Iris pigment epithelial cell (primary cell): ENCODE measurements at regions not wholly inside any gene's neighbourhood (a gene's known extent, or its start where the extent isn't known, plus 50 kb on each side); places are given as distances from the start of the nearest gene placed in this dataset.
"Not testable (repeated sequence)": the region's sequence is repeated elsewhere in the genome, so short reads cannot be mapped to it uniquely, and the experiment has no call there.

Experiments
- DNase-seq: peaks from one replicate; pipeline ENCODE4 v3.0.0-alpha.2; 2011; ENCODE audit warnings: low read depth

DNA sequence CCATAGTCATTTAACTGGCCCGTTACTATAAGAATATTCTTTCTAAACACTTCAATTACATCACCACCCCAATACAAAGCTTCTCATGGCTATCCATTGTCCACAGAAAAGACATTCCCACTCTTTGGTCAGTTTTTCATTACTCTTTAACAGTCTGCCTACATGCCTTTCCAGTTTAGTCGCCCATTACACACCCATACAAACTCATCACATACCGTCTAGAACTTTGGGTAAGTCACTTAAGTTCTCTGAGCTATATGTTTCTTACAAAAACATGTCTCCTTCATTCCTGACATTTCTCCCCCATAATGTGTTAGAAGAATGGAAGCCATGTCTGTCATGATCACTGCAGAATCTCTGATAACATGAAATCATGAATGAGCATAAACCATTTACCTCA lies 108.2 kb upstream of the STK17B start:
- DNase-seq = no peak

DNA sequence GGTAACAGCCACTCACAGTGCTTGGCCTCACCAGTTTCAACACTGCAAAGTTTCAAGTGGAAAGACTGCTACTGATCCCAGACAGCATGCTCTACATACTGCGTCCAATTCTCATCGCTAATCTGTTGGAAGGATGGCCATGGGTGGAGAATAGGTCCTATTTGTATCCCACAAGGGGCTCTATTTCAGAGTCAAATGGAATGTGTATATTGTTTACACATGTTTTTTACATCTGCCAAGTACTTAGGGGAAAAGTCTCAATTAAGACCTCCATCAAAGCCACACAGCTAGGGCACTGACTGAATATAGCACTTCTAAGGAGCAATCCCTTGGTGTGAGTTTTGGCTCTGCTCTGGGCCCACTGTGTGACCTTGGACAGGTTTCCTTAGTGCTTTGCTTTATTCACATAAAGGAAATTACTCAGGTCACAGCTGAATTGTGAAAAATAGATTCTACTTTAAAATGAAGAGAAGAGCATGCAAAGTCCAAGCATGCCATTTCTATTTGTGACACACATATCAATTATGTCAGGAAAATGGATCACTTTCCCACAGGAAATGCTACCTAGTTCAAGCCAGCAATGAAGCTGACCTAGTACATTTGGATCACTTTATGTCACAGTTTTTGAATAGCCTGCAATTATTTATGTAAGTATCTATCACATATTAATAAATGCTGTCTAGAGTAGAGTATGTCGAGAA lies 112.9 kb upstream of the STK17B start:
- no peak for DNase-seq

DNA sequence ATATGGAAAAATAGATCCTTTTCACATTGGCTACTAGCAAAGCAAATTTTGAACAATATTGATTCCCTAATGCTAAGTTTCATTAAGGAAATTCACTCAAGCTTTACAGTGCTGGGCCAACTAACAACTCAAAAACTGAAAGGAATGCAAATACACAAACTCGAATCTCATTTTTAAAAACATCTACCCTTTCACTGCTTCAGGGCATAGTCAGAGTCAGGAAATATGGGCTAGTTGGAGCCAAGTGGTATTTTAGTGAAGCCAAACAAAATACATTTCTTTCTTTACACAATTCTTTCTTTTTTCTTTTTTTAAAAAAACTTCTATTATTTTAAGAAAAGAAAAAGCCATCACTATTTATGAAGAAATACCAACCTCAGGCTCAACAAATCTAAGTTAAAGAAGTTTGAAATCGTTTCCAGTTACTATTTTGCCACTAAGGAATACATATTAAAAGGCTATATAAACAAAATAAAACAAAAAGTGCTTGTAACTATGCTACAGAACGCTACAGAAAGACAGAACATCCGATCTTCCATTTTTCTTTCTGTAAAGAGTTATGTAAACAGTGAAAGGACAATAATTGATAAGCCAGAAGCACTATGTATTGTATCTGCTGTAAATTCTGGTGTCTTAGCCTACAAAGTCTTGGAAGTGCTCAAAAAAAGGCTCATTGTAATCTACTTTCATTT lies 113.6 kb upstream of the STK17B start:
- DNase-seq = no peak

DNA sequence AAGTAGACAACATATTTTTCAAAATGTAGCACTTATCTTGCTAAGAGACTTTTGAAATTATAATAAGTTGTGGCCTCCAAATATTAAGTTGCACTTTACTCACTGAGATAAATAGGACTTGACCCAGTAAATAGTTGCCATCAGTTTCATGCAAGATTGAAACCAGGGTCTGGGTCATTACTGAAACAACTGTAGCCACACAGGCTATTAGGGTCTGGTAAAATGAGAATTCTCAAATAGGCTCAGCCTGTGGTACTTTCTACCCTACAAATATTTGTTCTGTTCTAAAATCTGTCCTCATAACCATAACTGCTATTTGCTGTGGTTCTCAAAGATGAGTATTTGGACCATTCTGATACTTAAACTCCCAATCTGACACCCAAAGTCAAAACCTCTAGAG lies 115.4 kb upstream of the STK17B start:
- DNase-seq = no peak

DNA sequence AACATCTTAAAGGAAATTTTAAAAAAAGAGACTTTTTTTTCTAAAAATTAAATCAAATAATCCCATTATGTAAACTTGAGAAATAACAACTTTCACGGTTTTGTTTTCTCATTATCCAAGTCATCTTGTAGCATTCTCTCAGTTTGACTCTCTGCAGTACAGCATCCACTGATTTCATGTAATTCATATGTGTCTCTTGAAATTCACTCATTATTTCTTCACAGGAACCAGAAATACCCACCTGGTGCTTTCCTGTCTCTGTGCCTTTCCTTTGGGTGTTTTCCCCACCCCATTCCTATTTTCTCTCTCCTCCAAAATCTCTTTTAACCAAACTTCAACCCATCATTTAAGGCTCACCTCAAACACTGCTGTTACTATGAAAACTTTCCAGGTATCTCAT lies 116.1 kb upstream of the STK17B start:
- DNase-seq = no peak

DNA sequence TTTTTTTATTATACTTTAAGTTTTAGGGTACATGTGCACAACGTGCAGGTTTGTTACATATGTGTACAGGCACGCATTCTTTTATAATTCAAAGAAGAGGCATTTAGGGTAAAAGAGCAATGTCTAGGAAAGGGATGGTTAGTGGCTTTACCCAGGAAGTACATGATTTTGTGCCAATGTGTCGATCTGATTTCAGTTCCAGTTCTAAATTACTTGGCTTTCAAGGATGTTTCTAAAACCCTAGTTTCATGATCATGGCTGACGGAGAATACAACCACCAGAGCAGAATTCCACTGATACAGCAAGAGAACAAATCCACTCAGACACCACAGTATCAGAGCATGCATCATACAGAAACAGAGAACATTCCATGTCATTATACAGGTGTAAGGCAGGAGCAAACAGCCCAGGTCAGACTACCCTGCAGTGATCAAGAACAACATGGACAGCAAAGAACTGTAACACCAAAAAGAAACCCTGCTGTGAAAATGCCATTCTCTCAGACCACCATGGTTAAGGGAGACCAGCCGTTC lies 116.7 kb upstream of the STK17B start:
- no peak for DNase-seq

DNA sequence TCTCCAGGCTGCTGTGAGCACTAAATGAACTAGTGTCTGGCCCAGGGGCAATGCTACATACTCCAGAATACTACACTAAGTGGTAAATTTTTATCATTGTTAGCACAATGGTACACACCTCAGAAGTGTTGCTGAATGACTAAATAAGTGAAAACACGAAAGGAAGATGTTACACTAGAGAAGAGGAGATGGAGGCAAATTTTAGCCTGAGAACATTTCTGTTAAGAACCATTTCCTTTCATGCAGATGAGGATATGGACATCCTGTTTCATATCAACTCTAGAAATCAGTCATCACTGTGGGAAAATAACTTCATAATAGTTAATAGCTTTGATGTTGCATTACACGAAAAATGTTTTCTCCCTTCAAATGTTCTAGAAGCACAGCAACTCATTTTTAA lies 117.6 kb upstream of the STK17B start:
- DNase-seq = no peak

DNA sequence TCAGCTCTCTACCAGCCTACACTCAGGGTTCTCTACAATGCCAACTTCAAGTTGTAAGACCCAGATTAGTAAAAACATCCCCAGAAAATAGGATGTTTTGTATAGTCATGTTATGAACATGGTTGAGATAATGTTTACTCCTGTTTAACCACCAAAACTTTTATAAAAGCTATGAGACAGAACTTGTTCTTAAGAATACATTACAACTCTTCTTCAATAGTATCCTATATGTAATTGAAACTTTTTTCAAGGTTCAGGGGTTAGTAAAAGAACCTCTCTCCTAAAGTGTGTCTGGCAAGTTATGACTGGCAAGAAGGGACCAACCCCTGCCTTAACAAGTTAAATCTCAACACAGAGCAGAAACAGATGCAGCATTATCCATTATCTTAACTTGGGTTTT lies 118.8 kb upstream of the STK17B start:
- DNase-seq = no peak

DNA sequence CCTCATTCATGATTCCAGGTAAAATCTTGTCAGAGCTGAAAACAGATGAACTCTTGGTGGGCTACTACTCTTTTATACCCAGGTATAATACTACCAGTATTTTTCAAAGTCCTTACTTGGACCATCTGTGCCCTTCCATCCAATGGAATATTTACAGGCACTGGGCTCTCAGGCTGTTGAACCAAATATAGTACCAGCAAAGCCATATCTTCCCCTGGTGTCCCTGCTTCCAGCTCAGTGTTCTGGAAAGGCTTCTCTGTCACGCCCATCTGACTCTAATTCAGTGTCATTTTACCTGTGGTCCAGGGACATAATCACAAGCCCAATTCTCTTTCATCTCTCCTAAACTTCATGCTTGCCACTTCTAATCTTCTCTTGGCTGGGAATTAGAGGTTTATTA lies 119.2 kb upstream of the STK17B start:
- DNase-seq = no peak

DNA sequence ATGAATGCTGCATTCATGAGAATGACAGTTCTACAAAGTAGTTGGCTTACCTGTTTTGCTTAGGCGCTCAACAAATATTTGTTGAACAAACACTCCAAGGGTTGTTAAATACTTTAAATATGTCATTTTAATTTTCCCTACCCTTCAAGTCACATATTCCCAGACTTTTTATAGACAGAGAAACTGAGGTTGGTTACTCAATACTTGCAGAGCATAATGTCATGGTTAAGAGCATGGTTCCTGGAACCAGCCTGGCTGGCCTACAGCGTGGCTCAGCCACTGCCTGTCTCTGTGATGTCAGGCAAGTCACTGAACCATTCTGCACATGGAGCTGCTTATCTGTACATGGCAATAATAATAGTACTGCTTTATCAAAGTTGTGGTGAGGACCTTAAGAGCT lies 120.0 kb upstream of the STK17B start:
- DNase-seq = no peak

DNA sequence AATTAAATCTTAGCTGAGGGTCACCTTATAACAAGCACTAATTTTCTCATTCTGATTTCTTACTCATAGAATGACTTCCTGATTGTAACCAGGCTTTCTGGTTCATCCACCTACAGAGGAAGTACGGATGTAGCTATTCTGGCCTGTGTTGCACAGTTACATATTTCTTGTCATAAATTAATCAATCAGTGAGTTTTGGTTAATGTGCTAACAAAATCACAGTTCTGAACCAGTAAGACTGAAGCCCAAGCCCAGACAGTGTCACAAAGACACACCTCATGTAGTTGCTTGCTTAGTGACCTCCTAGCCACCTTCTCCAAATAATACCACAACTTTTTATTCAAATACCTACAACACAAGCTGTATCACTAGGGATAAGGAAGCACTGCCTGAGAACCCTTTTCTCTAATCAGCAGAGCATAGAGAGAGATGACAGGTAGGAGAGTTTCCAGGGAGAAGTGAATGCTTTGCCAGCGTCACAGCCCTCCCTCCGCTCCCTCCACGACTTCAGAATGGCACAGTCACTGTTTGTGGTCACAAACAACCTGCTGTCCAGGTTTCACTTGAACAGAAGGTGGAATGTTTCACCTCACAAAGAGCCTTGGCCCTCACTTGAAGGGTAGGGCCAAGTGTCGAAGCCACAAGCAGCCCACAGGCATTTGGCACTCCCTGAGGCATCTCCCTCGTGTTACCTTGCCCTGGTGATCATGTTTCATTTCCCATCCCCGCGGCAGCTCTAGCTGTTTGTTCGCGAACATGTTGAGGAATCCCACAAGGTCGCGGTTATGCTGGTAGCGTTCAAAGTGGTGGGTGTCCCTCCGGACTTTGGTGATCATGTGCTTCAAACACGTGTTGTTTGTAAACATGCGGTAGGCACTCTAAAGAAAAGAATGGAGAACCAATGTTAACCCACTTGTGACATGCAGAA lies 120.8 kb upstream of the STK17B start:
- peak; percentile 55 for DNase-seq

DNA sequence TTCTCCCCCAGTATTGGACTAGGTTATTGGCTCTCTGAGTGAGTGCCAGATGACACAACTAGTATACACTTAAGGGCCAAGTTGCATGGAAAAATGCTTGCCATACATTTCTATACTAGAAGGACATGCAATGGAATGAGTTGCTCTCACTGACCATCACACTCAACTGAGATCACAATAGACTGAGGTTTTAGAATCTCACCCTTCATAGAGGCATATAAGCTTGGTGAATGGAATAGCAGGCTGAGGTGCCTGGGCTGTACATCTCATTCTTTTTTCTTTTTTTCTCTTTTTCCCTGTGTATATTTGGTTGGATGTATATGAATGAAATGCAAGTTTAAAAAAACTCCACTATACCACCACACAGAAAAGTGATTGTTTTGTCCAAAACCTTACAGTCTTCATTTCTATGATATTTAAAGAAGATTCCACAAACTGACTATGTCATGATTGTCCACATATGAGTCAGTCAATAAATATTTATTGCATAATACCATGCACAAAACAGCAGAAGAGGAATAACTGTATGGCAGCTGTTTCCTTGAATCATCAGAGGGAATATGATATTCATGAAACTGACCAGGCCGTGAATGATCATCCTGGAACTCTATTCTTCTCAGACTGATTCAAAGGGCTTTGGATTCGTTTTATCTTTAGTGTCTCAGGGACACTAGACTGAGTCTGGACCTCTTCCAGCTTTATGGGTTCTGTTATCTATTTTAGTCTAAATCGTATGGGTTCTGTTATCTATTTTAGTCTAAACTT lies 122.6 kb upstream of the STK17B start:
- peak; percentile 94 for DNase-seq

DNA sequence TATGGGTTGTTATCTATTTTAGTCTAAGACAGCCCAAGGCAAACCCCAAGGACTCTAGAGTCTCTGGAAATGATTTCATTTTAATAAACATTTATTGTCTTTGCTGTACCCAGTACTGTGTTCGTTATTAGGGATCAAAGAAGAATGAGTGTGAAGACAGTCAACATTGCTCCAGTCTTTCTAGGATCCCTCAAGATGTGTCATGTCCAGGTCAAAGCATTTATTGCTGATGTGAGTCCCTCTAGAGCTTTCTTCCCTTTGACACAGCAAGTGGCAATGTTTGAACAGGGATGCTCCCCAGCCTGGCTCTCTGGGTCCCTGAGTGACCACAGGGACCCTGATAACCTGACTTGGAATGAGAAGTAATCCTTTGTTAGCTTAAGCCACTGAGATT lies 123.1 kb upstream of the STK17B start:
- peak; percentile 34 for DNase-seq

DNA sequence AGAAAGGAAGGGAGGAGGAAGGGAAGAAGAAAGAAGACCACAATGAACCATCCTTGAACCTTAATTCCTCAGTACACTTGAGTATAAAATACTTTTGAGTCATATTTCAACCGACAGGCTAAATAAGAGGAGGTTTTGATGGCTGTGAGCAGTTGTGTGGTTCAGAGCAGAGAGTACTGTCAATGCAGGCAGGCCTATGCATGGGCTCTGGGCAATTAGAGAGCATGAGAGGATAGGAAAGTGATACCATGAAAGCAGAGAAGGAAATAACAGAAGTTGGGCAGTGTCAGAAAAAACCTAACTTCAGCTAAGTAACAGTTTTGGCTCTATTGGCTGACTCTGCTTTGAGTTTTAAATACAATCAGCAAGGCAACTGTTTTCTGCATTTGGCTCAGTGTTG lies 123.6 kb upstream of the STK17B start:
- DNase-seq = no peak

DNA sequence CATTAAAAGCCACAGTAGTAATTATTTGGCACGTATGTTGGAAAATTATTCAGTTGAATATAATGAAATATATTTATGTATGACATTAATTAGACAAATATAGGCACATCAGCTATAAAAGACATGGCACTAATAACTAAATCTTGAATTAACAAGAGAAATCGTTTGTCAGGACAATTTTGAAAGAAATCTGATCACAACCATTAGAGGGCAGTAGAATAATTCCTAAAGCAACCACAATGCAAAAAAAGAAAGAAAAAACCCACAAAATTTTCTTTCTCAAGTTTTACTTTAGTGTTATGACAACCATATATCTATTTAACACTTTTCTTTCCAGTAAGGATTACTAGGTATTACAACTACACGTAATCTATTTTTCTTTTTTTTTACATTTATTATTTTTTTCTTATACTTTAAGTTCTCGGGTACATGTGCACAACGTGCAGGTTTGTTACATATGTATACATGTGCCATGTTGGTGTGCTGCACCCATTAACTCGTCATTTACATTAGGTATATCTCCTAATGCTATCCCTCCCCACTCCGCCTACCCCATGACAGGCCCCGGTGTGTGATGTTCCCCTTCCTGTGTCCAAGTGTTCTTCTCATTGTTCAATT lies 126.8 kb upstream of the STK17B start:
- DNase-seq = not testable (repeated sequence)

DNA sequence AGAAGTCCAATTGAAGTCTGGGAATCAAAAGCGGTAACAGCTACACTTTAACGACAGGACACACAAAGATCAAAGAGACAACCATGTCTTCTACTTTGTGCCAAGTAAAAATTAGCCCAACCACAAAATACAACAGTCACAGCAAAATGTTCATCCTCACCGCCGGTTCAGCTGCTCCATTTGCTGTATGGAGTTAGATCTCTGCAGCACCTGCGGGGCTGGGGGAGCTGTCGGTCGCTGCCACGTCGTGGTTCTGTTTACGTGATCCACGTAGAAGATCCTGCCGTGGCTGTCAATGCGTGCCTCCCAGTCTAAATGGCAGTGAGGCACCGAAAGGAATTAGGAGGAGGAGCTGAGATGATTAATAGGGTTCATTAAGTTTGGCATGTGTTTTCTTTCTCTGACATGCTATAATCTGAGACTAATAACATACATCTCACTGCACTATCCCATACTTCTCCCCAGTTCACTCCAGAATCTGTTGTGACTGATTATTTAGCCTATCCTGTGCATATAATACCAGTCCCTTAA lies 136.5 kb upstream of the STK17B start:
- no peak for DNase-seq

DNA sequence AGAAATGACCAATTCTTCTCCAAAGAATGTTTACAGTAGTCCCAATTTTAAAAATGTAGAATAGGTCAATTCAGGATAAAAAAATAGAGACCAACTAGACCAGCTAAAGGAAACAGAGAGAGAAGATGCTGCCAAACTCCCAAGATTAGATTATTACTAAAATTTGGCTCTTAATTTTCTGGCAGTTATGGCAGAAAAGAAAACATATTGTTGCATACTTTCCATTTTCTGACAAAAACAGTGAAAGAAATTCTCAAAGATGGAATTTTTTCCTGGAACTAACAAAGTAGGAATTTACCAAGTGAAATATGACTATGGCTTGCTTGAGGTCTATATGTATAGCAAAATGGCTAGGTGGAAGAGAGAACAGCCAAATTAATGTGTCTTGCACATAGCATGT lies 138.3 kb upstream of the STK17B start:
- no peak for DNase-seq

DNA sequence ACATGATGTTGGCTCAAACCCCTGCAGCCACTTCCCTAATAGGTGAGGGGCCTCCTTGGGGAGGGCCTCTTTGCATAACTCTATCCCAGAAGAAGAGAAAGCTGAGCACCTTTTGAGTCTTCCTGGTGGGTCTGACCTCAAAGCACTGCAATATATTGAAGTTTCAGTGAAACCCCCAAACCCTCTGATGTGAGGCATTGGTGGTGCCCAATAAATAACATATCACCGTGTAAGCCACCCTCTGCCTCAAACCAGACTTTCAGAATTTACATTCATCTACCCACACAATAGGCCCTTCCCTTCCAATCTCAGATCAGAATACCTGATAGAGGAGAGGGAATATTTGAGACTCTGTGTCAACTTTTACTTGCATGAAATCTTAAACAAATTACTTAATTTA lies 142.8 kb upstream of the STK17B start:
- no peak for DNase-seq

DNA sequence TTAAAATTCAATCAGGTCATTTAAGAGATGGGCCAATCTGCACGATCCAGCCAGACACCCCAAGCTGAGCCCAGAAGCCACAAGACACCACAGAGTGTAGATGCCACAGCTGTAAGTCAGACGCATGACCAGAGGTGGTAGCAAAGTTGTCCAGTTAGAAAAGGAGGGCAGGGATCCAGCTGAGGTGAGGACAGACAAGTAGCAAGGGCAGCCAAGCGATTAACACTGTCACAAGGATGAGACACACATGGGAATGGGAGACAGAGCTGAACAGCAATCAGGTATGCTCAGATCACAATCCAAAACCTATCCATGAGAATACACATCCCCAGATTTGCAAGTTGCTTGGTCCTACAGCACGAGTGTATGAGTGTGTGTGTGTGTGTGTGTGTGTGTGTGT lies 143.4 kb upstream of the STK17B start:
- DNase-seq = peak; percentile 43

DNA sequence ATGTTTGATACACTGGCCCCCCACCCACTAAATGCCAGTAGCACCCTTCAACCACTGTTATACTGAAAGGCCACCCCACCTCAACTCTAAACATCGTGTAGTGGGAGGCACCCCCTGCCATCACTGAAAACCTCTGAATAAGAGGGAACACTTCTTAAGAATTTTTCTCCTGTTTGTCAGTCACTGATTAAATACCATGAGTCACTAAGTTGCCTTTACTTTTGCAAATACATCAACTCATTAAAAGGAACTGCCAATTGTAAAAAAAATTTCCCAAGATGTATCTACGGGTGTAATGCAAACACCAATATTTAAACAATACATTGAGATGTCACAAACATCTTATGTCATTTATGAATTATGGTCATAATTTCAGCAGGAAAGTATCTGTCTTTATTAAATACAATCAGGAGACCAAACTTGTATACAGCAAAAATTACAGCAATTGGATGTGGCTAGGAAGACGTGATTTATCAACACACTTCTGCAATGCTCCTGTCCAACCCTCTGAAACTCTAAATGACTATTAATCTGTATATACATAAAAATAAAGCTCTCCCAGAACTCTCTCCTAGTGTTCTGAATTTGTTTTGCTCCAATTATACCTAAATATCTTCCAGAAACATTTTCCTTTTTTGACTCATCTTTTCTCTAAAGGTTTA lies 144.1 kb upstream of the STK17B start:
- DNase-seq = peak; percentile 69

DNA sequence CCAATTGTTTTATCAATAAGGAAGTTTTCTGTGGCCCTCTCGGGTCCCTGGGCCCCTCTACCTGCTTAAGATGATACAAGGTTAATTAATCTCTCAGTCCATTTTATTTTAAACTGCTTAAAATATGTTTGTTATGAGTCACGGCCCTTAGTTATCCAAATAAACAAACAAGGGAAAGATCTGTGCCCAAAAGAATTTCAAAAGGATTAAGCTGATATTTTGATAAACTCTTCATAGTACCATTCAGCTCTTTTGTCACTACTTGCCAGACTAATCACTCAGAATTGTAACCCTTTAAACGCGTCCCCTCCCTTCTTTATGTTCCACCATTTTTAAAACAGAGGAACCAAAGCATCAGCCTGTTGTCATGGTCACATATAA lies 144.7 kb upstream of the STK17B start:
- DNase-seq = peak; percentile 59
